8988T (cell line): ENCODE measurements at regions not wholly inside any gene's neighbourhood (a gene's known extent, or its start where the extent isn't known, plus 50 kb on each side); places are given as distances from the start of the nearest gene placed in this dataset.
"Not testable (repeated sequence)": the region's sequence is repeated elsewhere in the genome, so short reads cannot be mapped to it uniquely, and the experiment has no call there.

Experiments used
- DNase-seq: peaks from one replicate; pipeline ENCODE4 v3.0.0; 2011

DNA sequence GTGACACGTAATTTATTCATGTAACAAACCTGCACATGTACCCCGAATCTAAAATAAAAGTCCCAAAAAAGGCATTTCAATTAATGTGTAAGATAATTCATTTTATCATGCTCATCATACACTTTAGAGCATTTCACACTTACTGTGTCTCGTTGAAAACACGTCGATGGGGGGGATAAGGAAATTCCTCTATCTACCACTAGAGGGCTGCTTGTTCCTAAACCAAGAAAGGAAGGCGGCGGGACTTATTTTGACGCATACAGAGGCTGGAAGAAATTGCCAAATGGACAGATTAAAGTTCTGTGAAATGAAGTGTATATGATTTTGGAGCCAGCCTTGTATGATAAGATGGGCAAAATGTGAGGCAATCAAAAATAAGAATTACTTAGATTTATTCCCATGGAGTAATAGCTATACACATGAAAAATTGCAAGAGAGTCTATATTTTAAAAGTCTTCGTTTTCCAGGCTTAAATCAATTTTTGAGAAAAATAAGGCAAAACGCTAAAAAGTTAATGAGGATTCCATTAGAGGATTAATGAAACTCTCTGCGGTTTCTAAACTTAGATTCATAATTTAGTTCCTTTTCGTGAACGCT lies 346.8 kb downstream of the CNTN3 start:
- DNase-seq = no peak

DNA sequence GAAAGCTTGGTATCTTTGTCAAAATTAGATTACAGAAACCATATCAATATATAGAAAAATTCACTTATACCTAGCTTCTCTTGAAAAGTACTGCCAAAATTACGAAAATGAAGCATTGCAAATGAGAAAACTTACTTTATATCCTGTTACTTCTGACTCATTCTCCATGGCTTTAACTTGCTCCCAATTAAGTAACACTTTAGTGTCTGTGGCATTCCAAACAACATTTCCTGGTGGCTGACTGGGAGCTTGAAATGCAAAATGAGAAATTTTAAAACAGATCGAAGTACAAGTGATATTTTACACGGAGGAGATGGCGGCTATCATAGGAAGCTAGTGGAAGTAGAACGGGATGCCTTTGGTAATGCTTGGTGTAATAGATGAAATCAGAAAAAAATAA lies 347.3 kb downstream of the CNTN3 start:
- DNase-seq = no peak

DNA sequence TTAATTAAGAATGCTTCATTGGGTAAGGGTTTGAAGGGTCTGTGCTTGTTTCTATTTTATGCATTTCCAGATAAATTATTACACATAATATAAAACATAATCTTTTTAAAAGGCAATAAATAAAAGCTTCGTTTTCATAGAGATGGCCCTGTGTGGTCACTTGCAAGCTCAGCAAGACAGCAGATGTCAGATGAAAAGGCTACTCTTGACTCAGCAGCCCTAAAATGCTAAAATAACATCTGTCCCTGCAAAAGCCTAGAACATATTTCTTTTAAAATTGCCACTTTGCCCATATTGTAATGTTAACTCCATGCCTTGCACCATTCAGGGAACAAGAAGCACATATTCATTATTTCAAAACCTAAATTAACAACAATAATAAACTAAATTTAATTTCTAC lies 349.4 kb downstream of the CNTN3 start:
- DNase-seq = no peak

DNA sequence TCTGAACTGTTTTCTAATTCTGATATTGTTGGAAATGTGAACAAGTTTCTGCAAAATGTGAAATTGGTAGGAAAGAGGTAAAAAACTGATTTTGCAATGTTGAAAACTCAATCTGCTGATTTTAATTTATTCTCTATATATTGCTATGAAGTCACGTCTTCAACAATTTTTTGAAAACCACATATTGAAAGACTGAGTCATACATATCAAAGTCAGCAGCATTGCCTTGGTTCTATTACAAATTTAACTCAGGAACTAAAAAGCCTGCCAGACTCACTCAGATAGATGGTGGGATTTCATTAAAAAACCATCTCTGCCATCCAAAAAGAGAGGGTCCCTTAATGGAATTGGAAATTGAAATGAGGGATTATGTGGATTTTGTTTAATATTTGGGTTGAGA lies 351.4 kb downstream of the CNTN3 start:
- DNase-seq = no peak

DNA sequence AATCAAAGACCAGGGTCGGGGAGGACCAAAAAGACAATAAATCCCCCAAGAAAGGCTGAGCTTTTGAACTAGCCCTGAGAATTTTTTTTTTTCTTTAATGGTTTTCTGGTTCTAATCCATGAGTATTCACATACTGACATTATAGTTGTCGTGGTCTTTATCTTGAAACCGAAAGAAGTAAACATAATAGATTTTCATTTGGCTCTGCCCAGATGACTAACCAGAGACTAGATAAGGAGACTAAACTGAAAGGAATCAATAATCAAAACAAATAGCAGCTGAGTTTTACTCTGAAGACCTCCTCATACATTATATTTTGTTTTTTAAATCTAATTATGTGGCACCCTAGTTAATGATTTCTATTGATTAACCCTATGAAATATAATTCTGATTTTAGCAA lies 381.4 kb downstream of the CNTN3 start:
- DNase-seq = no peak

DNA sequence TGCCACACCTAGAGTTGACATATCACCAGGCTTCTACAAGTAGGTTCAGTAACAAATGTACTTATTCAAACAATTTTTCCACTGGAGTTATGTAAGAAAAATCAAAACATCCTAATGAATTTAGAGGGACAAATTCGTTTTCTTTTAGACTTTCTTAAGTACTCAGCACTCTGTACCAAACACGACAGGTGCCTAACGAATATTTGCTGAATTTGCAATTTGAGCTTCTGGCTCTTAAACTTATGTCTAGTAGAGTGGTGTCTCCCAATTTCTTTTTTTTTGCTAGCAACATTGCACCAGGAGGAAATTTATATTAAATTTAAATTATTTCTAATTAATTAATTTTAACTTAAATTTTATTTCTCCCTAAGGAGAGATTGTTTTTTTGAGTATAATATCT lies 397.0 kb downstream of the CNTN3 start:
- DNase-seq = no peak

DNA sequence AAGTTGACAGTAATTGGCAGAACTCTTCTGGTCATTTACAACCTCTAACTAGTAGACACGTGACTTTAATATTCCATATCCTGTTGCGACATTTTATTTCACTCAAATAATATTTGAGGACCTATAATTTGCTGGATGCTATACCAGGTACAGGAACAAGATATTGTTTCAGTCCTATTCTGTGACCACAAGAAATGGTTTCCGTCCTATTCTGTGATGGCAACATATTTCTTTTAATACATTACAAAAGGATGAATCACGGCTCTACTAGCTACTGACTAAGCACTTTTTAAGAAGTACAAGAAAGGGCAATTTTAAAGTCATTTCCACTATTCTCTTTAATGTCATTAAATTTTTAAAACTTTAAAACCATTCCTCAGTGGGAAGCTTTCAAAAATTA lies 400.2 kb downstream of the CNTN3 start:
- DNase-seq = no peak

DNA sequence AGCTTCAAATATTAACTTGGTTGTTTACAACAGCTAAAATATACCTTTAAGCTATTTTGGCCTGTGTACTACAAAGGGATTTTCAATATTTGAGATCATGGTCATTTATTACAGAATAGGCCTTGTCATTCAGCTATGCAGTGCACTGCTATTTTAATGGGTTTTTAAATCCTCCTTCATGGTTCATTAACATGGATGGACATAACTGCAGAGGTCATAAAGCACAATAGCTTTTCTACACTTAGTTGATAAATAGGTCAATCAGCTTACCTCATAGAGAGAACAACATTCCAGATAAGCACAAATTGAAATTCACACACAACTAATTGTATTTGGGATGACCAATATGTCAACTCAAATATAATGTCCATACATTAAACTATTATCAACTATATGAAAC lies 403.7 kb downstream of the CNTN3 start:
- no peak for DNase-seq

DNA sequence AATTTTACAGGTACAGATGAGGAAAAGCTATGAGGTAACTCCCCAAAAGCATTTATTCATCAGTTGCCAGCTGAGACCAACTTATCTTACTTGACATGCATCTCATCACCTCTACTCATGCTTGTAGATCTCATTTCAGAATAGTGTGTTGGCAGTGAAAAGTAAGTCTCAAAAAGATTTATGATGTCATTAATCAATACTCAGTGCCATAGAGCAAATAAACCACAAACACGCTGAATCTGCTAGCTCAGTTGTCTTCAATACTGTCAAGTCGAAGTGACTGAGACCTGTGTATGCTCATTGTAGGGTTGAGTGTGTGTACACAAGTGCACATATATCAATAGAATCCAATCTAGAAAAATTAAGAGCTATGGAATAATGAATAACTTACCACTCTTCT lies 413.5 kb downstream of the CNTN3 start:
- no peak for DNase-seq

DNA sequence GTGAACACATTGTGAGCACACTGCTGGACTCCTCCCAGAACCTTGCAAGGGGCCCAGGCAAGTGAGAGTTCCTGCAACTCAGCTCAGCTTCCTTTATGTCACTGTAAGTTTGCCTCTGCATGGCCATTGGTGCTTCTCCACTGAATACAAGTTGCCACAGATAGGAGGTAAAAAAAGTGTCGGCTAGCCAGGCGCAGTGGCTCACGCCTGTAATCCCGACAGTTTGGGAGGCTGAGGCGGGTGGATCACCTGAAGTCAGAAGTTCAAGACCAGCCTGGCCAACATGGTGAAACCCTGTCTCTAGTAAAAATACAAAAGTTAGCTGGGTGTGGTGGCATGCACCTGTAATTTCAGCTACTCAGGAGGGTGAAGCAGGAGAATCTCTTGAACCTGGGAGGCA lies 435.8 kb downstream of the CNTN3 start:
- DNase-seq = not testable (repeated sequence)

DNA sequence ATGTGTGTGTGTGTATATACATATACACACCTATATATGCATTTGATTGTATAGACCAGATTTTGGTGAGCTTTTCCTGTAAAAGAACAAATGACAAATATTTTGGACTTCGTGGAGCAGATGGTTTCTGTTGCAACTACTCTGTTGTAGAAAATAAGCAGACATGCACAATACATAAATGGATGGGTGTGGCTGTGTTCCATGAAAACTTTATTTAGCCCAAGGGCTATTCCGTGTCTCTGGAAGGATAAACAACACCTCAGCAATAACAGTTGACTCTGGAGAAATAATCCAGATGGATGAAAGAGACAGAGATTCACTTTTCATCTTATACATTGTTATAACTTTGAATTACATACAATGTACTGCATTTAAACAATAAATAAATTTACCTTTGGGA lies 441.4 kb downstream of the CNTN3 start:
- DNase-seq = no peak

DNA sequence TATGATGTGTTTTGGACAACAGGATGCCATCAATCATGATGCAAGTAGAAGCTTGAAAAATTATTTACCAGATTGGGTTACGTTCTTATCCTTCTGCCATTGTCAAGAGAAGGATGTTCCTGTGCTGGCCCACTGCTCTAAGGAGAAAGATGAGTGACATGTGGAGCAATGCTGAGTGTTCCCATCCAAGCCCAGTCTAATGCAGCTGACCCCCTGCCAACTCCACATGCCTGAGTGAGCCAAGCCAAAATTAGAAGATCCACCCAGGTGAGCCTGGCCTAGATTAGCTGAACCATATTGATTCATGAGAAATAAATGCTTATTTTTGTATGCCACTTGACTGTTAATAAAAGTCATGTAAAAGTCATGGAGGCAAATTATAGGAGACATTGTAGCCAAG lies 446.5 kb downstream of the CNTN3 start:
- DNase-seq = no peak

DNA sequence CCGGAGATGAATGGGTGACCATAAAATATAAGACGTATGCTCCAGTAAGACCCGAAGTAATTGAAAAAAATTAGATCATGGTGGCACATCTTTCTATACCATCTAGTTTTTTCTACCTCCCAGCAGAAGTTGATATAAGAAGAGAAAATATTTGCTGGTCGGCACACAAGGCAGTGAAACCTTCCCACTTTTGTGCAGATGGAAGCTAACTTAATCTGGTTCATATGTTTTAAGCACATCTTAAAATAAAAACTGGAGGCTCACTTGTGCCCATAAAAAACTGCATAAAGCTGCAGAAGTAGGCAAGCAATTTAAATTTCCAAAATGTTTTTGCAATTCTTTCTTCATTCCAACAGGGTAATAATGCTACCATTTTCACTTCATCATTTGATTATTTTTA lies 449.2 kb downstream of the CNTN3 start:
- no peak for DNase-seq

DNA sequence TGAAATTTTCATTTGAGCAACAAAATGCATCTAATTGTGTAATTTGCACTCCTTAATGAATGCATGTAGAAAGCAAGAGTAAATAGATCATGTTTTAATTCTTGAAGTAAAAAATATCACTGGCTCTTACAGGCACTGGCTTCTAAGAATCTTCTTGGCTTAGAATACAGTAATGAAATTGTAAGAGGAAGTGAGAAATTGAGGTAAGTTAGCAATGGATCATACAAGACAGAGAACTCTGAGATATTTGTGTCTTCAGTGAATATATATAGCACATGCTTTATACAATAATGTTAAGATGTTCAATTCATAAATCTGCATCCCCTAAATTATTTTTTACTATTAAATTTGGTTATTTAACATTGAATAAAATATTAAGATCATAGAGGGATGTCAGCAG lies 465.0 kb downstream of the CNTN3 start:
- no peak for DNase-seq

DNA sequence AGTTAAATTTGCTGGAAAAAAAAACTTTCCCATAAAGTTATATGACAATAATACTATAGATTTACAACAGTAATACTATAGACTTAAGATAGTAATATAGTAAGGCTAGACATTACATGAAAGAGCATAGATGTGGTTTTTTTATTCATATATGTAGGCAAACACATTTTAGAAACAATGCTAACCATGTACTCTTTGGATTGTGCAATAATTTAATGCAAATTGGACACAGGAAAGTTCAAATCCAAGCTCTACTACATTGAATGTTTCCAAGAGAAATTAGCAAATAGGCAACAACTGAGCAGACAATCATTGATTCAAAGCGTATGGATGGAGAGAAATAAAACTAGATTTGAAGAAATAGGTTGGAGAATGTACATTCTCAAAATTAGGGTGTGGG lies 469.2 kb downstream of the CNTN3 start:
- DNase-seq = no peak

DNA sequence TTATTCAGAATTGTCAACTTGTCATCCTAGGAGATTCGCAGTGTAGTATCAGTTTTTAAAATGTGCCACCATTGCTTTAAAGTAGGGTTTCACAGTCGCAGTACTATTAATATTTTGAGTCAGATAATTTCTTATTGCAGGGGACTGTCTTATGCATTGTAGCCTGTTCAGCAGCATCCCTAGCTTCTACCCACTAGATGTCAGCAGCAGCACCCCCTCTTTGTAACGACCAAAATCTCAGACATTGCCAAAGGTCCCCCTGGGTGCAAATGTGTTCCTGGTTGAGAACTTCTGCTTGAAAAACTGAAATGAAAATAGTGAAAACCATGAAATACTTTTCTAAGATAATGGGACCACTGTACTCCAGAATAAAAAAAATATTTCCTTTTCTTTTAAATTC lies 474.8 kb downstream of the CNTN3 start:
- DNase-seq = no peak

DNA sequence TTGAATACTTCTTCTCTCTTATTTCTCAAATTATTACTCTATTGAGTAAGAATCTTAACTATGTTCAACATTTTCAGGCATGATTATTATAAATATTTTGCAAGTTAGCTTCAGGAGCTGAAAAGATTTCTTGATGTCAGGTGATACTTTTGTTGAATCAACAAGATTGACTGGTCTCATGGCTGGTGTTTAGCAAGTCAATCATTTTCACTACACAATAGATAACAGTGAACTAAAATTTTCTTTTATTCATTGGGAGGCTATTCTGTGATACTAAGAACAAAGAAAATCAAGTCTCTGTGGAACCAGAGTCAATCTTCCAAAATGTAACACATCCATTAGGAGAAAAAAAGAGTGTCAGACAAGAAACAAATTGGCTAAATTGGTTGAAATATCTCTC lies 476.7 kb downstream of the CNTN3 start:
- DNase-seq = no peak

DNA sequence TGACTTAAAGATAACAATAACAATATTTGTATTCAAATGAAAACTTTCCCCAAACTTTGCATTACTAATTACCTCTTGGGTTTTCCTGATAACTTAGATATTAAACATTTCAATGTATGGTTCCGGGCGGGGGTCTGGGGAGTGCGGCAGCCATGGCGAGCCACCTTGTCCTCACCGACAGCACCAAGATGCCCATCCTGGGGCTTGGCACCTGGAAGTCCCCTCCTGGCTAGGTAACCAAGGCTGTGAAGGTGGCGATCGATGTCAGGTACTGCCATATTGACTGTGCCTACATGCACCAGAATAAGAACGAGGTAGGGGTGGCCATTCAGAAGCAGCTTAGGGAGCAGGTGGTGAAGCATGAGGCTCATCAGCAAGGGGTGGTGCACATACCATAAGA lies 478.7 kb downstream of the CNTN3 start:
- DNase-seq = no peak

DNA sequence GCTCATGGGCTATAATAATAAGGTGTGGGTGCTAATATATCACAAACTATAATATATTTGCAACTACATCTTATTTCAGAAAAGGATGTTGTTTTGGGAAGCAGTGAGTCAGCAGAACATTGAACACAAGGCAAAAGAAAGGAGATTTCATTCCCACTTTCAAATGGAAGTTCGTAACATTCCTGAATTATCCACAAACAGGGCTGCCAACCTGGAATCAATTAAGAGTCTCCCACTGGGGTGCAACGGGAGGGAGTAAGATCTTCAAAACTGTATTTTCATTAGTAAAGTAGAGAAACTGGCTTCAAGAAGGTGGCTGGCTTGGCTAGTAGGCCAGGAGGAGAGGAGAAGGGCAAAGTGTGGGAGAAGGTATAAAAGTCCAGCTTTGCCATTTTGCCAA lies 479.6 kb downstream of the CNTN3 start:
- no peak for DNase-seq

DNA sequence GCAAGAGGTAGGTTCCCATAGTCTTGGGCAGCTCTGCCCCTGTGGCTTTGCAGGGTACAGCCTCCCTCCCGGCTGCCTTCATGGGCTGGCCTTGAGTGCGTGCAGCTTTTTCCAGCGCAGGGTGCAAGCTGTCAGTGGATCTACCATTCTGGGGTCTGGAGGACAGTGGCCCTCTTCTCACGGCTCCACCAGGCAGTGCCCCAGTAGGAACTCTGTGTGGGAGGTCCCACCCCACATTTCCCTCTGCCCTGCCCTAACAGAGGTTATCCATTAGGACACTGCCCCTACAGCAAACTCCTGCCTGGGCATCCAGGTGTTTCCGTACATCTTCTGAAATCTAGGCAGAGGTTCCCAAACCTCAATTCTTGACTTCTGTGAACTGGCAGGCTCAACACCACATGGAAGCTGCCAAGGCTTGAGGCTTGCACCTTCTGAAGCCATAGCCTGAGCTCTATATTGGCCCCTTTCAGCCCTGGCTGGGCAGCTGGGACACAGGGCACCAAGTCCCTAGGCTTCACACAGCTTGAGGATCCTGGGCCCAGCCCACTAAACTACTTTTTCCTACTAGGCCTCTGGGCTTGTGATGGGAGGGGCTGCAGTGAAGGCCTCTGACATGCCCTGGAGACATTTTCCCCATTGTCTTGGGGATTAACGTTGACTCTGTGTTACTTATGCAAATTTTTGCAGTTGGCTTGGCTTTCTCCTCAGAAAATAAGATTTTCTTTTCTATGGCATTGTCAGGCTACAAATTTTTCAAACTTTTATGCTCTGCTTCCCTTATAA lies 482.7 kb downstream of the CNTN3 start:
- DNase-seq = not testable (repeated sequence)

DNA sequence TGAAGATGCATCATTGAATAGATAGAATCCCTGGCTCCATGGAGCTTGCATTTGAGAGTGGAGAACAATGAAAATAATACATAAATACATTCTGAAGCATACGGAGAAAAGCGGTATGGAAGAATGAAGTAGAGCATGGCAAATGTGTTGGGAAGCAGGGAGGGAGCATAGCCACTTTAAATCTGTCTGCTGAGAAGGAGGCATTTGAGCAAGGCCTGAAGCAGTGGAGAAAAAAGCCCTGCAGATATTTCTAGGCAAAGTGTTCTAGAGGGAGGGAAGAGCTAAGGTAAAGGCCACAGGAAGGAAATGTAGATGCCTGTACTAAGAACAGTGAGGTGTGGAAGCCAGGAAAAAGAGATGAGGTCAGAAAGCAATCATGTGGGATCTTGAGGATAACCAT lies 484.8 kb downstream of the CNTN3 start:
- DNase-seq = no peak

DNA sequence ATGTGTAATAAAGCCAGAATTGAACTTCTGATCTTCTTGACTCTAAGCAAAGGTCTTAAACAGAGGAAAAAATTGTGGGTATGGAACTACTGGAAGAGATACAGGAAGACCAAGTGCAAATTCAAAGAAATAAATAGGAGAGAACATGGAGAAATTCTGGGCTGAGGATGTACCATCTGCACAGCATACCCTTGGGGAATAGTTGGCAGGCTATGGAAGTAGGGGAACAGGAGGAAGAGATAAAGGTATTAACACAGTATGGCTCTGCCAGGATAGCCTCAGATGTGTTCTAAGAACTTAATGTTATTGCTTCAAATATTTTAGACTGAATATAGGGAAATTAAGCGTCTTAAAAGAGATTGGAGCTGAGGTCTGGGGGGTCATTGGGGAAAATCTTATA lies 485.4 kb downstream of the CNTN3 start:
- DNase-seq = no peak

DNA sequence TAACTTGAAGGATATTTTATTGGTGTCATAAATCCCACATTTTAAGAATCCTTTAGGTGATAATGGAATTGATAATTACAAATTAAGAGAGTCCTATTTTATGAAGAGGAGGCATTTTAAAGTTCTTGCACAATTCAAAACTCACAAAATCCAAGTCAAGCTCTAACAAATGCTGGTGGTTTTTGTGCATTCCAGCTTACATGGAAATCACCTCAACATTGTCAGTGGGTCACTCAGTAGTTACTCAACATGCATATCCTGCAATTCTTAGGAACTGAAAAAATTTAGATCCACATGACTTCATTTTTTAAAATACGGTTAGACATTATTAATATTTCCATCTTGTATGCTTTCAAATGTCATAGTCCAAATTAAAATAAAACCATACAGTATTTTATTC lies 487.2 kb downstream of the CNTN3 start:
- no peak for DNase-seq

DNA sequence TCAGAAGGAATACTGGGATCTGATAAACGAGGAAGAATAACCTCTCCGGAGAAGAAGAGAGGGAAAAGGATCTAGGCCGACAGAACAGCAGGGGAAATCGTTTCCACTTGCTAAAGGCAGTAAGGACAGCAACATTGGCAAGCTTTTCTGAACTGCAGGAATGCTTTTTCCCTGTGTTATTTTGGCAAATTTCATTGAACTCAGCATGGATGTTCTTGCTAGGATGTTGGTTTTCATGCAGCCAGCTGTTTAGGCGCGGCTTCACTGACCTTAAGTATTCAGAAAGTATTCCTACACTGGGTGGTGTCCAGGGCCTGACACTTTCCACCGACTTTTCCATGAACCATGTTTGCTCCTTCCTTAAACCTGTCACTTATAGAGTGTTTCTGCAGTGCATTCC lies 489.7 kb downstream of the CNTN3 start:
- no peak for DNase-seq

DNA sequence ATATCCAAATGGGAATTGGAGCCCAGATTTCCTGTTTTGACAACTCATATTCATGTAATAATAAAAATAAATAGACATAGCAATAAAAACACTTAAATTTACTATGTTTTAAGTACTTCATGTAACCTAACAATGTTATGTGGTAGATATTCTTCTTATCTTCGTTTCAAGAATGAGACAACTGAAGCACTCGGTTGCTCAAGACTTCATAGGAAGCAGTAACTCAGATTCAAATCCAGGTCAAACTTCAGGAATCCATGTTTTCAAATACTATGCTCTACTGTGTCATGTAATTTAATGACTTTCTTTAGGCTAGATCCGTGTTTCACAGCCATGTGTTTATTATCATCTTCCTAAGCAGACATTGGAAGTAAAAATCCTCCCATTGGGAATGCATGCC lies 492.2 kb downstream of the CNTN3 start:
- DNase-seq = no peak
